Naive thymus-derived CD8-positive, alpha-beta T cell (primary cell): ENCODE measurements at regions not wholly inside any gene's neighbourhood (a gene's known extent, or its start where the extent isn't known, plus 50 kb on each side); places are given as distances from the start of the nearest gene placed in this dataset.

Experiments used
- ATAC-seq, 2 donors: fragments of 150-1000 bp; cut with Tn5 transposase in 1 of 2; sonication (Bioruptor Pico), chemical (Tn5 transposase) in 1 of 2; 1 replicate in 1 of 2; 2 replicates in 1 of 2; pipeline ENCODE4 v1.10.0; 2021; ENCODE audit warnings: mild to moderate bottlenecking in 2 of 2, moderate library complexity in 2 of 2
- POLR2A ChIA-PET: fragments of 350-600 bp; sonication (Branson Sonifier 250); formaldehyde crosslinking; loops from one replicate; lab custom pipeline; 2021; ENCODE audit warnings: antibody characterized with exemption; lab: Charles Lee
- DNase-seq, 10 donors: peaks; one replicate each; pipeline versions ENCODE4 v3.0.0 to v3.0.0-alpha.2; 2020 to 2022
- H3K27ac Mint-ChIP-seq, 10 donors: one replicate each; pipeline ENCODE4 v1.8.0; 2020 to 2022; ENCODE audit warnings: mild to moderate bottlenecking in 10 of 10, mixed read lengths in 10 of 10, moderate library complexity in 4 of 10, inconsistent platforms in 1 of 10
- H3K27me3 Mint-ChIP-seq, 5 donors: one replicate each; pipeline ENCODE4 v1.8.0; 2021 to 2022; ENCODE audit warnings: mixed read lengths in 5 of 5
- H3K36me3 Mint-ChIP-seq, 3 donors: one replicate each; pipeline ENCODE4 v1.8.0; 2020 to 2022; ENCODE audit warnings: mixed read lengths in 3 of 3, mild to moderate bottlenecking in 2 of 3, inconsistent platforms in 1 of 3
- H3K4me1 Mint-ChIP-seq, 4 donors: one replicate each; pipeline ENCODE4 v1.8.0; 2021 to 2022; ENCODE audit warnings: mixed read lengths in 4 of 4
- H3K4me3 Mint-ChIP-seq, 10 donors: one replicate each; pipeline ENCODE4 v1.8.0; 2020 to 2022; ENCODE audit warnings: mild to moderate bottlenecking in 10 of 10, mixed read lengths in 10 of 10, moderate library complexity in 6 of 10, inconsistent platforms in 1 of 10
- H3K9me3 Mint-ChIP-seq, 9 donors: one replicate each; pipeline ENCODE4 v1.8.0; 2020 to 2022; ENCODE audit warnings: mixed read lengths in 9 of 9, mild to moderate bottlenecking in 3 of 9, inconsistent platforms in 1 of 9, moderate library complexity in 1 of 9

GRCh38 chr3:56903231-56903782 lies 101.6 kb upstream of the ARHGEF3 start:
- DNase-seq (no peak), ATAC-seq (no peak)
- peaks cover 45 to 65% (median 63%) of the 10 kb centered on the region in 4 donors for H3K4me1 Mint-ChIP-seq
- no peaks in the 10 kb centered on the region for H3K27me3 Mint-ChIP-seq
- H3K9me3 Mint-ChIP-seq, result no peaks in the 10 kb centered on the region
- peak overlapping the region in 9 of 10 donors; percentile 12 to 83 (median 50) for H3K27ac Mint-ChIP-seq
- H3K4me3 Mint-ChIP-seq, result peak overlapping the region in 2 of 10 donors; percentile 18 to 41
- POLR2A ChIA-PET, result interaction anchor here (0.5 to 2.8 kb wide), 2 partner anchors 12 kb away, joined by 3 to 18 read pairs; no protein-coding TSS in a partner anchor
- H3K36me3 Mint-ChIP-seq, result peaks cover 0 to 6% (median 6%) of the 10 kb centered on the region in 3 donors

DNA sequence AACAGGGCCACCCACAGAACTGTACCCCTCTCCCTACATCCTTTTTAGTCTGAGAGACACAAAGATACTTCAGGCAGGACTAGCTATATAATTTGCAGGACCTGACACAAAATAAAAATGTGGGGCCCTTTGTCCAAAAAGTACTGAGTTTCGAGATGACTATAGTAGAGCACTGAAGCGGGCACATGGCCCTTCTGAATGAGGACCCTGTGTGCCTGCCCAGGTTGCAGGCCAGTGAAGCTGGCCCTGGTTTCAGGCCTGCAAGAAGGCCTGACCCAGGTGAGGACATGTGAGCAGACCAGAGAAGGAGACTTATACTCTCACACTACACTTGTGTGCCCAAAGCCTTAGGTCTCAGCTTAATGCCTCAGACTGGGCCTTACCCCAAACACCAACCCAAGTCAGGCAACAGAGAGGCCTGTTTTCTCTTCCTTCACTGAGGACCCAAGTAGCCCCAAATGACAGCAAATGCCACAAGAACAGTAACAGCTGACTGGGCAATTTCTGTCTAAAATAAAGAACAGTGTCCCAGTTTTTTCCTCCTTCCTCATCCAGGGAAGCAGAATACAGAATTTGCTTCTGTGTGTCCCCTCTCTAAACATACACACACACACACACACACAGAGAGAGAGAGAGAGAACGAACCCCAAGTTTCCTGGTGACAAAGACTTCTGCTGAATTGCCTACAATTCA lies 100.9 kb upstream of the ARHGEF3 start:
- Mint-ChIP-seq H3K9me3 (no peaks in the 10 kb centered on the region), H3K27ac (peak overlapping the region in 8 of 10 donors; percentile 15 to 83 (median 51)), H3K36me3 (peaks cover 0 to 7% (median 4%) of the 10 kb centered on the region in 3 donors), H3K4me1 (peaks cover 40 to 59% (median 56%) of the 10 kb centered on the region in 4 donors), H3K27me3 (no peaks in the 10 kb centered on the region), H3K4me3 (peak overlapping the region in 3 of 10 donors; percentile 18 to 45 (median 41))
- ATAC-seq, result no peak
- POLR2A ChIA-PET, result interaction anchor here (0.5 to 2.8 kb wide), 3 partner anchors 11 to 102 kb away, joined by 3 to 18 read pairs (median 4); no protein-coding TSS in a partner anchor
- DNase-seq, result no peak

DNA sequence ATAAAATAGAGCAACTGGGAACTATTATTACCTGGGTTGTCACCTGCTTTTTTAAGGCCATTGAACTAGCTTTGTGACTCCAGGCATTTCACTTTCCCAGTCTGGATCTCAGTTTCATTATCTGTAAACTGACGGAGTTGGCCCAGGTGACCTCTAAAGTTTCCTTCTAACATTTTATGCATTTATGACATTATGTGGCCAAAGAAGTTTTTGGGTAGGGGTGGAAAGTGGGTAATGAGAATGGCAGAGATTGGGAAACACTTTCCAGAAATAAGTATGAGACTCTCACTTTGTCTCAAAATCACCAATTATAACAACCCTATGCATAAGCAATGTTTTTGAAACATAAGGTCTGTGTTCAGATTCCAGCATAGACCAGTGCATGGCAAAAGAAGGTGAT lies 99.1 kb upstream of the ARHGEF3 start:
- Mint-ChIP-seq H3K9me3 (no peaks in the 10 kb centered on the region), H3K27me3 (no peaks in the 10 kb centered on the region), H3K4me1 (peaks cover 44 to 68% (median 63%) of the 10 kb centered on the region in 4 donors), H3K27ac (peak overlapping the region in 1 of 10 donors; percentile 60), H3K4me3 (no peak overlapping the region), H3K36me3 (peaks cover 0 to 6% (median 5%) of the 10 kb centered on the region in 3 donors)
- ATAC-seq (no peak), DNase-seq (no peak)
- POLR2A ChIA-PET, result no interaction called here

DNA sequence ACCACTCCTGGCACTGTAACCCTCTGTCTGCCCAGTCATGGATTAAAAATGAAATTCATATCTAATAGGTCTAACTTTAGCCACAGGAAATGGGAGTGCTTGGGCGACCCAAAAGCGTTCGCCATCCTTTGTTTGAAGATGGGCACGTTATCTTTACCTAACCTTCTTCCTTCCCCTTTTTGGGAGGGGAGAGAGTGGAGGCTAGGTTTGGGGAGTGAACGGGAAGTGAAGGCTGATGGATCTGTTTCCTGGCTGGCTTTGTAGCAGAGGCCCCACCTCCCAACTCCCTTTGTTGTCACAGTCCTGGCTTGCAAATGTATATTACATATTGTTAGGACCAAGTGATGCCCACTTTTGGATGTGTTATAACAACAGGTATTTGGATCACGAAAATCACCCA lies 98.1 kb upstream of the ARHGEF3 start:
- Mint-ChIP-seq H3K36me3 (peaks cover 0 to 6% (median 5%) of the 10 kb centered on the region in 3 donors), H3K27ac (peak overlapping the region in 1 of 10 donors; percentile 43), H3K27me3 (no peaks in the 10 kb centered on the region), H3K4me3 (no peak overlapping the region), H3K9me3 (no peaks in the 10 kb centered on the region), H3K4me1 (peaks cover 39 to 68% (median 63%) of the 10 kb centered on the region in 4 donors)
- DNase-seq (no peak), ATAC-seq (no peak)
- POLR2A ChIA-PET, result no interaction called here

DNA sequence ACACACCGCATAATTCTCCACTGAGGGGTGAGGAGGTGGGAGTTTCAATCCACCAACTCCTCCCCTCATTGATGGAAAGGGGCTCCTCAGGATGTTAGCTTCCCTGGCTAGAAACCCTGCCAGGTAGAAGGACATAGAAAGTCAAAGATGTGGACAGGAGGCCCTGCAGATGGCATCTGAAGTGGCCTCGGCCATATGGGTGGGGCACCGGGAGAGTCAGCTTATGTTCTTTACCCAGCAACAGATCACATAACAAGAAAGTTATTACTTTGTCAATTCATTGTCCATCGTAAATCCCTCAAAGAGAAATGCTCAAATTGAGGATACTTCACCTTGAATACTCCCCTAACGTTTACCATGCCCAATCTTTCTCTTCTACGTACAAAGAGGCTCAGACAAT lies 97.3 kb upstream of the ARHGEF3 start:
- Mint-ChIP-seq H3K4me3 (no peak overlapping the region), H3K27me3 (no peaks in the 10 kb centered on the region), H3K4me1 (peaks cover 35 to 69% (median 66%) of the 10 kb centered on the region in 4 donors), H3K9me3 (no peaks in the 10 kb centered on the region), H3K27ac (peak overlapping the region in 6 of 10 donors; percentile 4 to 75 (median 26)), H3K36me3 (peaks cover 0 to 6% (median 5%) of the 10 kb centered on the region in 3 donors)
- no peak for DNase-seq
- ATAC-seq, result no peak
- POLR2A ChIA-PET, result no interaction called here

DNA sequence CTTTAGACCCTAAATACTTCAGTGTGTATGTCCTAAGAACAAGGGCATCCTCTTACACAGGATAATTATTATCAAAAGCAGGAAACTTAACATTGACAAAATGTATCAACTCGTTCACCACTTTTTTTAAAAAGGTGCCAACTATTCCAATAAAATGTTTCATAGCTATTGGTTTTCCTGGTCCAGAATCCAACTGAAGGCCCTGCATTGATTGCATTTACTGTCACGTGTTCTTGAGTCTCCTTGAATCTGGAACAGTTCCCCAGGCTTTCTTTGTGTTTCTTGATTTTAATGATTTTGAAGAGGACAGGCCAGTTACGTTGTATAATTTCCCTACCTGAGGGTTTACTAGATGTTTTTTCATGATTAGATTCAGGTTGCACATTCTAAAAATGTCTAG lies 94.6 kb upstream of the ARHGEF3 start:
- DNase-seq, result no peak
- H3K4me3 Mint-ChIP-seq, result no peak overlapping the region
- H3K36me3 Mint-ChIP-seq, result peaks cover 0 to 6% (median 5%) of the 10 kb centered on the region in 3 donors
- H3K4me1 Mint-ChIP-seq, result peaks cover 25 to 68% (median 61%) of the 10 kb centered on the region in 4 donors
- no peaks in the 10 kb centered on the region for H3K27me3 Mint-ChIP-seq
- H3K27ac Mint-ChIP-seq, result peak overlapping the region in 7 of 10 donors; percentile 36 to 71 (median 58)
- POLR2A ChIA-PET, result interaction anchor here (1.5 kb wide), 1 partner anchor 26 kb away, joined by 4 read pairs; no protein-coding TSS in a partner anchor
- no peaks in the 10 kb centered on the region for H3K9me3 Mint-ChIP-seq
- ATAC-seq, result no peak

- POLR2A ChIA-PET, result interaction anchor here (0.7 to 0.9 kb wide), 2 partner anchors 27 to 212 kb away, joined by 3 to 4 read pairs; partner anchors contain the start of gene TASOR
- ATAC-seq (peak; percentile 59 to 79), DNase-seq (peak in 4 of 10 donors; percentile 11 to 37 (median 20))
- Mint-ChIP-seq H3K4me1 (peaks cover 27 to 72% (median 65%) of the 10 kb centered on the region in 4 donors), H3K4me3 (peak overlapping the region in 9 of 10 donors; percentile 4 to 74 (median 55)), H3K27me3 (no peaks in the 10 kb centered on the region), H3K9me3 (no peaks in the 10 kb centered on the region), H3K27ac (peak overlapping the region; percentile 49 to 89 (median 80)), H3K36me3 (peaks cover 0 to 6% (median 4%) of the 10 kb centered on the region in 3 donors)
These were observed 93.2 kb upstream of the ARHGEF3 start for GRCh38 chr3:56894881-56895431.

DNA sequence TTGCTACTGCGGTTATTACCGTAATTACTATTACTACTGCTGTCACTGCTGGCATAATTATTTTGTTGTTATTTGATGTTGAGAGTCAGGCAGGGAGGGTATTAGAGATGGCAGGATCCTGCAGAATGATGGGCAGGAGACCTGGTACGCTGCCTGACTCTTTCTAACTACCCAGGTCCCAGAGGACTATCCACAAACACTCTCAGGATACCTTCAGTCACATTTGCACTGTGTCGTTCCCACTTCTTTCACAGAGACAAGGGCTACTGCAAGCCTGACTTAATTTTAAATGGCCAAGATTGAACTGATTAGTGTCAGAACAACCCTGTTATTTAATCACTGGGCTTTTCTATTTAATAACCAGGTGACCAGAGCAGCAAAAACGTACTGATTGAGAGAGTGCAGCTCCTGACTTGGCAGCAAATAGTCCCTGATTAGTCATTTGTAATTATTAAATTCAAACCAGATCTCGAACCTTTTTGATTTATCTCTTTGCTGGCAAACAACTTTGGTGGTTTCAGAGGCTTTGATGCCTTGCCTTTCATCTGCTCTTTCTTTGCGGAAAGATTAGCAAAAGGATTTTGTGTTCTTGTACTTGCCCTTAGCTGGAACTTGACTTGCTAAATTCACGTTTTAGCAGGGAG lies 88.8 kb upstream of the ARHGEF3 start:
- H3K27me3 Mint-ChIP-seq, result no peaks in the 10 kb centered on the region
- DNase-seq (peak in 7 of 10 donors; percentile 13 to 65 (median 51)), ATAC-seq (peak; percentile 55 to 68)
- no peaks in the 10 kb centered on the region for H3K36me3 Mint-ChIP-seq
- peak overlapping the region; percentile 2 to 86 (median 56) for H3K27ac Mint-ChIP-seq
- H3K4me3 Mint-ChIP-seq, result peak overlapping the region; percentile 54 to 81 (median 66)
- no peaks in the 10 kb centered on the region for H3K9me3 Mint-ChIP-seq
- H3K4me1 Mint-ChIP-seq, result peaks cover 35 to 89% (median 78%) of the 10 kb centered on the region in 4 donors
- POLR2A ChIA-PET, result interaction anchor here (0.7 to 2.1 kb wide), 5 partner anchors 13 to 114 kb away, joined by 3 to 10 read pairs (median 4); no protein-coding TSS in a partner anchor

- no peaks in the 10 kb centered on the region for H3K9me3 Mint-ChIP-seq
- H3K27ac Mint-ChIP-seq, result peak overlapping the region in 8 of 10 donors; percentile 15 to 58 (median 50)
- POLR2A ChIA-PET, result interaction anchor here (0.6 kb wide), 1 partner anchor 199 kb away, joined by 5 read pairs; no protein-coding TSS in a partner anchor
- DNase-seq, result no peak
- peak overlapping the region in 4 of 10 donors; percentile 7 to 33 (median 28) for H3K4me3 Mint-ChIP-seq
- H3K36me3 Mint-ChIP-seq, result no peaks in the 10 kb centered on the region
- ATAC-seq, result no peak
- H3K27me3 Mint-ChIP-seq, result no peaks in the 10 kb centered on the region
- H3K4me1 Mint-ChIP-seq, result peaks cover 44 to 89% (median 80%) of the 10 kb centered on the region in 4 donors
These were observed 87.4 kb upstream of the ARHGEF3 start for GRCh38 chr3:56889131-56889530.

- H3K4me1 Mint-ChIP-seq, result peaks cover 43 to 86% (median 78%) of the 10 kb centered on the region in 4 donors
- DNase-seq, result peak in 3 of 10 donors; percentile 2 to 26 (median 21)
- H3K27ac Mint-ChIP-seq, result peak overlapping the region; percentile 80 to 91 (median 87)
- POLR2A ChIA-PET, result interaction anchor here (0.5 to 1.8 kb wide), 9 partner anchors 11 to 208 kb away, joined by 3 to 5 read pairs (median 3); no protein-coding TSS in a partner anchor
- no peaks in the 10 kb centered on the region for H3K9me3 Mint-ChIP-seq
- ATAC-seq, result peak; percentile 56 to 81
- no peaks in the 10 kb centered on the region for H3K27me3 Mint-ChIP-seq
- no peaks in the 10 kb centered on the region for H3K36me3 Mint-ChIP-seq
- H3K4me3 Mint-ChIP-seq, result peak overlapping the region; percentile 37 to 83 (median 73)
These were observed 85.8 kb upstream of the ARHGEF3 start for GRCh38 chr3:56887402-56888025.

- Mint-ChIP-seq H3K4me3 (peak overlapping the region in 6 of 10 donors; percentile 4 to 74 (median 42)), H3K4me1 (peaks cover 39 to 80% (median 69%) of the 10 kb centered on the region in 4 donors), H3K27ac (peak overlapping the region; percentile 3 to 91 (median 56)), H3K9me3 (no peaks in the 10 kb centered on the region), H3K27me3 (no peaks in the 10 kb centered on the region), H3K36me3 (peaks cover 0 to 6% (median 6%) of the 10 kb centered on the region in 3 donors)
- POLR2A ChIA-PET, result interaction anchor here (1.0 to 1.8 kb wide), 2 partner anchors 10 to 88 kb away, joined by 3 to 4 read pairs; no protein-coding TSS in a partner anchor
- no peak for DNase-seq
- no peak for ATAC-seq
These were observed 84.6 kb upstream of the ARHGEF3 start for GRCh38 chr3:56886314-56886713.
